Ecto neural progenitor cell (in vitro differentiated cells): ENCODE measurements at regions not wholly inside any gene's neighbourhood (a gene's known extent, or its start where the extent isn't known, plus 50 kb on each side); places are given as distances from the start of the nearest gene placed in this dataset.

ENCODE experiments used
- DNase-seq: peaks from one replicate; pipeline ENCODE4 v3.0.0-alpha.2; 2018; ENCODE audit warnings: low spot score

DNA sequence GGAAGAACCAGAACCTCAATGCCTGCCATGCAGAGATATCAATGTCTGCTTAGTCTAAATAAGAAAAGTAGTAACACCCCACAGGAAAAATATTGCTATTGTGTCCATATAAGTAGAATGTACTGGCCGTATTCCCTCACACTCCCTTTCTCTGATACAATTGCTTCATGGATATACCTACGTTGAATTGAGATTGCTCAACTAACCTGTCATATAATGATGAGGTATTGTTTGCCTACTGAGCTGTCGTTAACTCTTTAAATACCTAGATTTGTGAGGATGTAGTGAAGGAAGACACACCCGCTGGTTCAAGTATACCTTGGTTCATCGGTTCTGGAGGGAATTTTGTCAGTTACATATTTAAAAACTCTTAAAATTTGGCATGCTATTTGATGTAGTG lies 480.7 kb upstream of the TCF4 start:
- no peak for DNase-seq

GRCh38 chr18:56067969-56068671 lies 480.1 kb upstream of the TCF4 start:
- no peak for DNase-seq

DNA sequence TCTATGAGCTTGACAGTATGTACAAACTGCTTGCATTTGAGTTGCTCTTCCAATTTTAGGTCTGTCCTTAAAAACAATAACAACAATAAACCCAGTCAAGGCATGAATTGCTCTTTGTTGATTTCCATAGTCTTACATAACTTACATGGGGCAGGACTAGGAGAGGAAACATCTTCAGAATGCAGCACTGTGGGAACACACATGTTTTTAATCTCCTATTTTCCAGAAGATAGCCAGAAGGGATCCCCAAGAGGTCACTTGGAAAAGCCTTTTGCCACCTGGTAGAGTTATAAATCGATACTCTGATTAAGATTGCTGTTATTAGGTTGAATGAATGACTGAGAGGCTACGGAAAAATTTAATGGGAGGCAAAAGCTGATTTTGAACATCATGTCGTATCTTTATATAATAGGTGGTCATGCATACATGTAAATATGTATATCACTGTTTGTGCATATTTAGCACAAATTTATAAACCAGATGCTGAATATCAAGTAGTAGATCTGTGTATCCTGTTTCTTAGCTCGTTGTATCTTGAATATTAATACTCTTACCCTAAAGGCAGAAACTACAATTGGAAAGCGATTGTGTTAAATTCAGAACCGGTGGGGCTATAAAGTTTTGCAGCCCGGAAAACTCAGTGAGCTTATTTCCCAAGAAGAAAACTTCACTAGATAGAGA lies 479.4 kb upstream of the TCF4 start:
- DNase-seq = no peak

DNA sequence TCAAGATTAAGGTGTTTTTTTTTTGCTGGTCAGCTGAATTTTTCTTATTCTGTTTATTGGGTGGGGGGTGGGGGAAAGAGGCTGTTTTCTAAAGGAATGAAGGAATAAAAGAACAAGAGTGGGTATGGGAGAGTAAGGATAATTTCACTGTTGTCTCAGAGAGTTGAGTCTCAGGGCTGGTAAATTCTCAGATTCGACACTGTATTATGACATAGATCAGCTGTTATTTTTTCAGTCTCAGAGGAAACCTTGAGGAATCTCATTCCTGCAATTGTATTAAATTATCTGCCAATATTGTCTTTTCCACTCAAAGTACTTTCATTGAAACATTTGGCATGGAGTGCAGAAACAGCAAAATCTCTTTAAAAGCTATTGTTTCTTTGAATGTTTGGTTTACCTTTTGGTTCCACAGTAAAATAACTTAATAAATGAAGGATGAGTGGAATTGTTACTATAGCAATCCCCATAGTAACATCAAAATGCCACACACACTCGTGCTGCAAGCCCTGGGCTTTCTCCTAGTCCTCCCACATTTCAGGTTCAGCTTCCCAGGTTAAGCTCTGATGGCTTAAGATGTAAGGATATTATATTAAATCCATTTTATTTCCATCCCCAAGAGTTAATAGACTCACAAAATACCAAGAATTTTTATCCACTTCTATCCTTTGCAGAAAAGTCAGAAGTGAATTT lies 478.7 kb upstream of the TCF4 start:
- no peak for DNase-seq

DNA sequence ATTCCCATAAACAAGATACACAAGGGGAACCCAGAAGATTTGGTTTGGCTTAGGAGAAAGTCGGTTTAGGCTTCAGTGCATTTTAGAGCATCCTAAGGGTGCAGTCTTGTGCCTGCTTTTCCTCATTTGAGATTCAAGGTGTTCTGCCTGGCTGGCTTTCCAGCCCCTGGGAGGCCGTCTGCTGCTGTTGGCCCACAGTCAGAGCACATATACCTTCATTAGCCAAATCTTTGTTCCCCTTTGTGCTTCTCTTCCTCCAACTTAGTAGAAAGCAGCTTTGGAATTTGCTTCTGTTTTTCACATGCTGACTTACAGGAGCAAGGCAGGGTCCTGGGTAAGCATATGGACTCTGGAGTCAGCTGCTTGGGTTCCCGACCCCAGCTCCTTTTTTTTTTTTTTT lies 477.1 kb upstream of the TCF4 start:
- DNase-seq = no peak

DNA sequence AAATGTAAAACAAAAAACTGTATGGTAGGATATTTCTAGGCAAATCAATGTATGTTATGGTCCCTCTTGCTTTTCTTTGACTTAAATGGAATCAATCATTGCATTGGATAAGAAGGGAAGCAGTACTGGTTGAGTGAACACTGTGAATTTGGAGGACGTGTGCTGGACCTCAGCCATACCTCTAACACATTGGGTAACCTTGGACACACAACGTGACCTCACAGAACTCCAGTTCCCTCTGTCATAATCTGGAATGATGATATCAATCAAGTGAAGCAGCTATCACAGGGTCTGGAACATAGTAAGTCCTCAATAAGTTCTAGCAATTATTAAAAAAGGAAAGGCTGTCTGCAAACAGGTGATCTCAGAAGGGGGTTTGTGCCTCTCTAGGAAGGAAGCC lies 474.9 kb upstream of the TCF4 start:
- DNase-seq = no peak

DNA sequence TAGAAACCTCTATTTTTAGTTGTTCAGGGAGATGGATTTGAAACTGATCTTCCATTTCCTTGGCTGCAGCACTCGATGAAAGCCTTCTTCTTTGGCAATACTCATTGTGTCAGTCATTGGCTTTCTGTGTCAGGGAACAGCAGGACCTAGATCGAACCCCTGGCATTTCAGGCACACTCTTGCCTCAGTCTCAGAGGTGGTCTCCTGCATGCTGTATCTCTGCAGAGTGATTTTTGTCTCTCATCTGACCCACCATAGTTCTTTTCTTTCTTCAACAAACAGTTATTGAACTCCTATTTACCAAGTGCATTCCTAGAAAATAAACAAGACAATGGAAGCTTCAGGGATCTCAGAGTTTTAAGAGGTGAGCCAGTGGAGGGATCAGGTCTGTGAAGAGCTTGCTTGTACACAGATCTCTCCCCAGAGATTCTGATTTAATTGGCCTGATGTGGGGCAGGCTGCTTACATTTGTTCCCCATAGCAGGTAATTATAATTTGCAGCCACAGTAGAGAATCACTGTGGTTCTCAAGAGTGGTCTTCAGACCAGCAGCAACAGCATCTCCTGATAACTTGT lies 473.1 kb upstream of the TCF4 start:
- DNase-seq = no peak

- DNase-seq = no peak
Measured at GRCh38 chr18:56052202-56052601, 464.2 kb upstream of the TCF4 start.

DNA sequence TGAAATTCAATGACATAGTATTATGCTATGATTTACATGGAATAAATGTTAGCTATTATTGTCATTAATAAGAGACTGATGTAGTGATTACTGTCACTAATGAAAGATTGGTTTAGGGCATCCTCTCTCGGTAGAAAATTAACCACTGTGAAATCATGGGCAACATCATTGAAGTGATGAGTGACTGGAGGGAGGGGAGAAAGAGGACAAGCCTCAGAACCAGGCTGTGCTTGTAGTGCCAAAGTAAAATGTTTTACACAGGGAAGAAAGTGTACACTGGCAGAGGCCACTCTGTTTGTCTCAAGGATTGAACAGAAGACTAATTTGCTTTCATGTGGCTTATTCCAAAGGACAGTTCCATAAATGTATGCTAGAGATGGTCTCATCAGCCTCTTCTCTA lies 456.2 kb upstream of the TCF4 start:
- DNase-seq = no peak

GRCh38 chr18:56043641-56044061 lies 455.7 kb upstream of the TCF4 start:
- DNase-seq = peak; percentile 46

DNA sequence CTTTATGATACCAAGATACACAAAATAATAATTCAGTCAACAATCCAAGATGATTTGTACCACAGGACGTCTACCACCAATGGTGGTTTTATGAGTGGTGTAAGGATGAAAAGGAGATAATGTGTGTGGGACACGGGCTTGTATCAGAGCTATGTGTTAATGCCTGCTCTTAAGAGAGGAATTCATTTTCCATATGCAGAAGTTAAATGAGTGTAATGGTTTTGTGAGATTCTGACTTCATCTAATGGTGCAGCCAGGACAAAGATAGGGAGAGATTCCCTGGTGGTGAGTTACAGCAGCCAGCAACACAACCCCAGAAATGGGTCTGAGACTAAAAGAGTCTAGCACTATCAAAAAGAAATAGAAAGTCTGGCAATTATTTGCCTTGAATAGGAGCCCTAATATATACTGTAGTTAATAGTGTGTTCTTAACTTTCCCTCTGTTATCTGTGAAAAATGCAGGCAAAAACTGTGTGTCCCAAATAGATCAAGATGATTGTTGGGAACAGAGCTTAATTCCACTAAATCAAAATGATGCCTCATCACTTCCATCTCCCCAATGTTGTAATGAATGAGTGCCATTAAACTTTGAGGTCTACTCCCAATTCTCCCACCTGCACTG lies 455.0 kb upstream of the TCF4 start:
- no peak for DNase-seq

- DNase-seq = no peak
Measured at GRCh38 chr18:56038171-56039030, 450.4 kb upstream of the TCF4 start.

DNA sequence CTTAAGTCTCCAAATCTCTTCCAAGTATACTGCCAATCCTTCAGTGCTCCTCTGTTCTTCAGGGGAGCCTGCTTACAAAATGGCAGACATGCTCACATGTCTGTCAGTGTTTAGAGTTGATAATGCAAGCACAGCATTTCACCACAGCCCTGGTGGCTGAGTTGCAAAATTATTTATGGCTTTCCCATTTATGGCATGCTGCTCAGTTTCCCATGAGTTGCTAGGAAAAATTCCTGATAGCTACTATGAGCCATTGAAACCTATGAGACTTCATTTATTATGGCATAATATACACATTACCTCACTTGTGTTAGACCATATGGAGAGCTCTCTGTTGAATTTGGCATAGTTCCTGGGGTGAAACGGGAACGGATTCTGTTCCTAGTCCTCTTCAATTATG lies 448.7 kb upstream of the TCF4 start:
- DNase-seq = no peak

DNA sequence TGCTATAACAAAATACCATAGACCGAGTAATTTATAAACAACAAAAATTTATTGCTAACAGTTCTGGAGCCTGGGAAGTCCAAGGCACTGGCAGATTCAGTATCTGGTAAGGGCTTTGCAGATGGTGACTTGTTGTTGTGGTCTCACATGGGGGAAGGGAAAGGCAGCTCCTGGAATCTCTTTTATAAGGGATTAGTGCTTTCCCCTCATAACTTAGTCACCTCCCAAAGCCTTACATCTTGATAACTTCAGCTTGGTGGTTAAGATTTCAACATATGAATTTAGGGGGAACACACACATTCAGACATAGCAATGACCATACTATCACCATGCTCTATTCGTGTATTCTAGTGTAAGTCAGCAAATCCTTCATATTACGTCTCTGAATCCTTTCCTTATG lies 447.6 kb upstream of the TCF4 start:
- DNase-seq = no peak

GRCh38 chr18:56034949-56035348 lies 447.0 kb upstream of the TCF4 start:
- no peak for DNase-seq

DNA sequence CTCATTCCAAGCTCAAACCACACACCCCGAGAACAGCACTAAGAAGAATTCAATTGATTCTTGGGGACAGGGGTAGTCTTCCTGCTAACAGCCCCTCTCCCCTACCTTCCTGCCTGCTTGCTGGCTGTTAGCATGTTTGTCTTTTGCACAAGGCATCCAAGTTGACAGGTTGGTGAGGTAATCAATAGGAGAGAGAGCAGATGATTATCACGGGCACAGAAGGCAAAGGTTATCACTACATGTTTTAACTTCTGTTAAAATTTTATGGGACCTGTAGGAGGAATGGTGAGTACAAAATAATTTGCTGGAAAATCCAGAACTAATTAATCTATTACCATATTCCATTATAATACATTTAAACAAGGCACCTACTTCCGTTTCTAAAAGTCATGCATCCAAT lies 442.1 kb upstream of the TCF4 start:
- no peak for DNase-seq

- DNase-seq = no peak
Measured at GRCh38 chr18:56028514-56028913, 440.5 kb upstream of the TCF4 start.

GRCh38 chr18:56026509-56026908 lies 438.5 kb upstream of the TCF4 start:
- DNase-seq = no peak

GRCh38 chr18:56021809-56022195 lies 433.8 kb upstream of the TCF4 start:
- no peak for DNase-seq

GRCh38 chr18:56021136-56021808 lies 433.3 kb upstream of the TCF4 start:
- DNase-seq = no peak

- no peak for DNase-seq
Measured at GRCh38 chr18:56019908-56020307, 431.9 kb upstream of the TCF4 start.
